Kidney (tissue), 13 donors: ENCODE measurements at regions not wholly inside any gene's neighbourhood (a gene's known extent, or its start where the extent isn't known, plus 50 kb on each side); places are given as distances from the start of the nearest gene placed in this dataset.
"Not testable (repeated sequence)": the region's sequence is repeated elsewhere in the genome, so short reads cannot be mapped to it uniquely, and the experiment has no call there.

Experiments
- DNase-seq, 5 donors: peaks; one replicate each; pipeline ENCODE4 v3.0.0-alpha.2; 2013 to 2020
- FAIRE-seq: peaks from 2 replicates; lab custom pipeline; 2012; peaks lifted over from hg19 to GRCh38; lab: Jason Lieb, UNC
- H3K27ac ChIP-seq, 2 donors: one replicate each; pipeline ENCODE4 v1.7.0; 2013; ENCODE audit warnings: low read depth in 2 of 2, low read length in 2 of 2, inconsistent platforms in 1 of 2
- H3K27me3 ChIP-seq: one replicate; pipeline ENCODE4 v1.7.1; 2013; ENCODE audit warnings: low read length, inconsistent platforms; ENCODE audit not compliant: control insufficient read depth, insufficient read depth
- H3K36me3 ChIP-seq, 3 donors: one replicate each; pipeline versions ENCODE4 v1.7.0 to v1.7.1; 2013; ENCODE audit warnings: low read length in 3 of 3, control low read depth in 1 of 3, inconsistent platforms in 1 of 3; ENCODE audit not compliant: insufficient read depth in 3 of 3, control insufficient read depth in 2 of 3
- H3K4me1 ChIP-seq, 3 donors: one replicate each; pipeline versions ENCODE4 v1.7.0 to v1.7.1; 2013; ENCODE audit warnings: low read length in 3 of 3, inconsistent platforms in 1 of 3, low read depth in 1 of 3; ENCODE audit not compliant: control insufficient read depth in 2 of 3, insufficient read depth in 2 of 3
- H3K4me3 ChIP-seq, 3 donors: one replicate each; pipeline versions ENCODE4 v1.7.0 to v1.8.1; 2013; ENCODE audit warnings: low read length in 3 of 3, control low read depth in 1 of 3, inconsistent platforms in 1 of 3
- H3K9ac ChIP-seq, 3 donors: one replicate each; pipeline versions ENCODE4 v1.7.0 to v1.7.1; 2013; ENCODE audit warnings: low read length in 3 of 3, control low read depth in 1 of 3, inconsistent platforms in 1 of 3
- H3K9me3 ChIP-seq, 3 donors: one replicate each; pipeline versions ENCODE4 v1.7.0 to v1.7.1; 2013; ENCODE audit warnings: low read length in 3 of 3, control low read depth in 1 of 3, inconsistent platforms in 1 of 3; ENCODE audit not compliant: control insufficient read depth in 2 of 3, insufficient read depth in 1 of 3
- CTCF ChIP-seq: IDR thresholded peaks from 3 replicates; pipeline ENCODE4 v1.5.1; 2012; ENCODE audit warnings: mild to moderate bottlenecking, moderate library complexity, borderline replicate concordance; ENCODE audit not compliant: insufficient read depth; ENCODE audit errors: extremely low read depth
- intact Hi-C: fragments of 100-400 bp; cut with DNase I; formaldehyde crosslinking; loops from one replicate; pipeline ENCODE4 v1.11.1; 2022
- donor health status: control.
- donor health status: control.
- donor health status: control.
- donor health status: control.
- donor health status: control.
- donor health status: DM: yes; HTN: yes; CAD: no.
- donor health status: Normal renal cell carcinoma (clear cell type).

DNA sequence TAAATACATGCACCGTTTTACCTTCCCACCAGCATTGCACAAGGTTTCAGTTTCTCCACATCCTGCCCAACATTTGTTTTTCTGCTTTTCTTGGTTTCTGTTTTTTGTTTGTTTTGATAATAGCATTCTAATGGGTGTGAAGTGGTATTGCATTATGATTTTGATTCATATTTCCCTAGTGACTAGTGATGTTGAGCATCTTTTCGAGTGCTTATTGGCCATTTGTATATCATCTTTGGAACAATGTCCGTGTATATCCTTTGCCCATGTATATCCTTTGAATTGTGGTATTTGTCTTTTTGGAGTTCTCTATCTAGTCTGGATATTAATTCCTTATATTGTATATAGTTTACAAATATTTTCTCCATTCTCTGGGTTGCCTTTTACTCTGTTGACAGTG, 2914.8 kb upstream of the OR11H1 start:
- Histone ChIP-seq H3K9me3 (no peaks in the 10 kb centered on the region), H3K4me1 (no peaks in the 10 kb centered on the region), H3K27me3 (no peaks in the 10 kb centered on the region), H3K4me3 (no peak overlapping the region), H3K36me3 (no peaks in the 10 kb centered on the region), H3K9ac (no peak overlapping the region), H3K27ac (no peak overlapping the region)
- intact Hi-C loops = no loop called here
- no peak for TF ChIP-seq CTCF
- FAIRE-seq (no peak), DNase-seq (no peak)

- H3K9me3 ChIP-seq = not testable (repeated sequence)
Observed at GRCh38 chr22:12613907-12614306, 2914.1 kb upstream of the OR11H1 start.

DNA sequence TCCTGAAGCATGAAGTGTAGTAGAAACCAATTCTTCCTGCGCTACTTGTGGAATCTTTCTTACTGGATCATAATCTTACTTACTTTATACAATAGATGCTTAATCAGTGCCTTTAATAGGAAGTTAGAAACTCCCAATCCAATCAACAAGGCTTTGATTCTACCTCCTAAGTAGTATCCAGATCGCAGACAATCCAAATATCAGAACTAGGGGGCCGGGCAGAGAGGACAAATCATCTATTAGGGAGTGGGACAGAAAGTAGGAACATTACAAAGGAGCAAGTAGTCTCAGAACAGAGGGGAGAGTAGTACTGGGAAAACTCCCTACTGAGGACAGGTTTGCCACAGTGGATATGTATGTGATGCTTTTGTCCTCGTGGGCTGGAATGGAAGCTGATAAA, 2901.1 kb upstream of the OR11H1 start:
- H3K36me3 ChIP-seq, H3K9me3 ChIP-seq, FAIRE-seq, H3K27ac ChIP-seq, H3K9ac ChIP-seq, H3K4me1 ChIP-seq, intact Hi-C loops, DNase-seq, H3K4me3 ChIP-seq, H3K27me3 ChIP-seq: not testable (repeated sequence)

More at GRCh38 chr22:12613907-12614306, 2914.1 kb upstream of the OR11H1 start:
- H3K27ac ChIP-seq, H3K9ac ChIP-seq, H3K36me3 ChIP-seq, H3K4me1 ChIP-seq, H3K27me3 ChIP-seq, FAIRE-seq, DNase-seq, H3K4me3 ChIP-seq, intact Hi-C loops: not testable (repeated sequence)

- DNase-seq = not testable (repeated sequence)
Observed at GRCh38 chr22:12629815-12630214, 2898.2 kb upstream of the OR11H1 start.

DNA sequence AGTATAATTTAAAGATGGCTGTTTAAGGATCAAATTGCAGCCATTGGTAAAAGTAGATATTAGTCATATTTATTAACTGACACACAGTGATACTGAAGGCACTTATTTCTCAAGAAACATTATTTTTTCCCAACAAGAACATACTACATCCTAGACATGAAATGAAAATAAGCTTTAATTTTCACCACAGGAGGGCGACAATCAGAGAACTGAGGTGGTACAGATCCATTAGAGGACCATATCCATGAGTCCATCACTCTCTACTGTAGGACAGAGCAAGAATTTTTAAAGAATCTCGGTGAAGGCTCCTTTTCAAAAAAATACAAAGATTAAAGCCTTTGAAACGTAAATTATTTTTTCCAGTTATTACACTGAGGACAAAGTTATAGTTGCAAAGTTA, 2897.0 kb upstream of the OR11H1 start:
- H3K4me3 ChIP-seq, H3K4me1 ChIP-seq, FAIRE-seq, H3K9me3 ChIP-seq, H3K9ac ChIP-seq, H3K36me3 ChIP-seq, H3K27ac ChIP-seq, intact Hi-C loops, H3K27me3 ChIP-seq, DNase-seq: not testable (repeated sequence)

More at GRCh38 chr22:12629815-12630214, 2898.2 kb upstream of the OR11H1 start:
- H3K27ac ChIP-seq, H3K4me3 ChIP-seq, H3K36me3 ChIP-seq, H3K9ac ChIP-seq, H3K4me1 ChIP-seq, H3K9me3 ChIP-seq, FAIRE-seq, H3K27me3 ChIP-seq, intact Hi-C loops: not testable (repeated sequence)

- H3K9ac ChIP-seq, H3K4me3 ChIP-seq, FAIRE-seq, DNase-seq, intact Hi-C loops, H3K27ac ChIP-seq, H3K36me3 ChIP-seq, H3K9me3 ChIP-seq, H3K27me3 ChIP-seq, H3K4me1 ChIP-seq: not testable (repeated sequence)
Observed at GRCh38 chr22:12637566-12638166, 2890.3 kb upstream of the OR11H1 start.

GRCh38 chr22:12638319-12638718, 2889.7 kb upstream of the OR11H1 start:
- H3K4me1 ChIP-seq, DNase-seq, H3K27ac ChIP-seq, H3K36me3 ChIP-seq, intact Hi-C loops, H3K9me3 ChIP-seq, H3K27me3 ChIP-seq, FAIRE-seq, H3K9ac ChIP-seq, H3K4me3 ChIP-seq: not testable (repeated sequence)
